ENCODE measurements at regions not wholly inside any gene's neighbourhood (a gene's known extent, or its start where the extent isn't known, plus 50 kb on each side); places are given as distances from the start of the nearest gene placed in this dataset.

DNA sequence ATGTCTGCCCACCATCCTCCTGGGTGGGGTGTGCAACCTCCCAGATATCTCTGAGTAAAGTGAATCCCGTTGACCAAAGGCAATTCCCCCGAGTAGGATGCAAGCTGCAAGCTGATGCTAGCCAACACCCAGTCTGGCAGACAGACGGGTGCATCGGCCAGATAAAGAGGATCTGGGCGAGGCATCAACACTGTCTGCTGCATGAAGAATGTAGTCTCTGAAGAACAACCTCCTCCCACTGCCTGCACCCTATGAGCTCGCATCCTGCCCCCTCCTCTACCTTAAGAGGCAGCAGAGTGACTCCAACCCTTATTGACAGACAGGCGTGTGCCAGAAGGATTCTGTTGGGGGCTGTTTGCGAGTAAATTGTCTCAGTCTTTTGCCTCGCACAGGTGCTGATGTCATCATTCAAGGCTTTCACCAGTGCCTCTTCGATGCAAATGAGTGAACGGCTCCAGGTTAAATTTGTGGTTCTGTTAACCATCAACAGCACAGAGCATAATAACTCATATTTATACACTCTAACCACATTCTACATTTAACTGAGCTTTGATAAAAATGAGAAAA lies 546.9 kb downstream of the BCOR start:
- H3K27ac ChIP-seq, result no peak overlapping the region
- TF ChIP-seq, protein P1, sequence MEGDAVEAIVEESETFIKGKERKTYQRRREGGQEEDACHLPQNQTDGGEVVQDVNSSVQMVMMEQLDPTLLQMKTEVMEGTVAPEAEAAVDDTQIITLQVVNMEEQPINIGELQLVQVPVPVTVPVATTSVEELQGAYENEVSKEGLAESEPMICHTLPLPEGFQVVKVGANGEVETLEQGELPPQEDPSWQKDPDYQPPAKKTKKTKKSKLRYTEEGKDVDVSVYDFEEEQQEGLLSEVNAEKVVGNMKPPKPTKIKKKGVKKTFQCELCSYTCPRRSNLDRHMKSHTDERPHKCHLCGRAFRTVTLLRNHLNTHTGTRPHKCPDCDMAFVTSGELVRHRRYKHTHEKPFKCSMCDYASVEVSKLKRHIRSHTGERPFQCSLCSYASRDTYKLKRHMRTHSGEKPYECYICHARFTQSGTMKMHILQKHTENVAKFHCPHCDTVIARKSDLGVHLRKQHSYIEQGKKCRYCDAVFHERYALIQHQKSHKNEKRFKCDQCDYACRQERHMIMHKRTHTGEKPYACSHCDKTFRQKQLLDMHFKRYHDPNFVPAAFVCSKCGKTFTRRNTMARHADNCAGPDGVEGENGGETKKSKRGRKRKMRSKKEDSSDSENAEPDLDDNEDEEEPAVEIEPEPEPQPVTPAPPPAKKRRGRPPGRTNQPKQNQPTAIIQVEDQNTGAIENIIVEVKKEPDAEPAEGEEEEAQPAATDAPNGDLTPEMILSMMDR (conservative IDR thresholded peaks at IDR 0.05), result no peak

DNA sequence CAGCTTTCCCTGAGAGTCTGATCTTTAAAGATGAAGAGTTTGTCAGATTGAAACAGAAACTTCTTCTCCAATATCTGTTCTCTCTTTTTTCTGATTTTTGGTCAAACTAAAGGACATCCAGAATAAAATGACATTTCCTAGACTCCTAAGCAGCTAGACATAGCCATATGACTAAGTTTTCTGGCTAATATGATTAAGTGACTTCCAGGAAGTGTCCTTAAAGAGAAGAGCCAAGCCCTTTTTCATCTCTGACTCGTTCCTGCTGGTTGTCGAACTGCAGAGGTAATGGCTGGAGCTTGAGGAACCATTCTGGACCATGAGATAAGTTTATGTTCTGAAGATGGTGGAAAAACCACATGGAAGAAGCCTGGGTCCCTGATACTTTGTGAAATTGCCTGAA lies 546.0 kb downstream of the BCOR start:
- no peak overlapping the region for H3K27ac ChIP-seq
- TF ChIP-seq, protein P1 (conservative IDR thresholded peaks at IDR 0.05), result no peak

DNA sequence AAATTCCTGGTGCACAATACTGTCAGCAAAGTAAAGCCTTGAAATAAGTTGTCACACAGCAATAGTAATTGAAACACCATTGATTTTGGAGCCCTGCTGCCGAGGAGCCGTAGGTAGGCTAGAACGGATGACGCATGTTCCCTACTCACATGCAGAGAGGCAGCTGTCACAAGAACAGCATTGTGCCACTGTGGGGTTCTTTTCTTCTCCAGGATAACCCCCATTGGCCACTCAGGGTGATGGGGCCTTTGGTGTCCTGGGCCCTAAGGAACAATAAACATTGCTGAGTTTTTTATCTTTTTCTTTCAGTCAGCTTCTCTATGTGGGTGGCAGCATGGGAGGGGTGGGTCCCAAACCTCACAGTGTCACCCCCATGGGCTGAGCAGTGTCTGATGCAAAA lies 542.3 kb downstream of the BCOR start:
- H3K27ac ChIP-seq, result no peak overlapping the region
- TF ChIP-seq, protein P1 (conservative IDR thresholded peaks at IDR 0.05), result no peak

DNA sequence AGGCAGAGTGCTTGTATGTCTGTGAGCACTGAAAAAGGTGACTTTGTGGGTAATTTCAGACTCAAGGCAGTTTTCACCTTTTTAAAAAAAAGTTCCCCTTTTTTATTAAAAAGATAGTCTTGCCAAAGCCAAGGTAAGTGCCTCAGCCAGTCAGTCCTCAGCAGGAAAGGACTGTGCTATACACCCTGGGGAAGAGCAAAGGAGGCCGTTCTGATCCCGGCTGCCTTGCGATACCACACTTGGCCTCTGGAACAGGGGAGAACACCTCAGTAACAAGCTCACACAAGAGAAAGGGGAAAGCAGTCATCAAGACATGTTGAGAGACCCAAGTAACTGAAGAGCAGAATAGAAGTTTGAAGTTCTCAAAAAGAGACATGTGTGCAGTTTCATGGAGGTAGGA lies 541.7 kb downstream of the BCOR start:
- H3K27ac ChIP-seq, result no peak overlapping the region
- TF ChIP-seq, protein P1 (conservative IDR thresholded peaks at IDR 0.05), result no peak

DNA sequence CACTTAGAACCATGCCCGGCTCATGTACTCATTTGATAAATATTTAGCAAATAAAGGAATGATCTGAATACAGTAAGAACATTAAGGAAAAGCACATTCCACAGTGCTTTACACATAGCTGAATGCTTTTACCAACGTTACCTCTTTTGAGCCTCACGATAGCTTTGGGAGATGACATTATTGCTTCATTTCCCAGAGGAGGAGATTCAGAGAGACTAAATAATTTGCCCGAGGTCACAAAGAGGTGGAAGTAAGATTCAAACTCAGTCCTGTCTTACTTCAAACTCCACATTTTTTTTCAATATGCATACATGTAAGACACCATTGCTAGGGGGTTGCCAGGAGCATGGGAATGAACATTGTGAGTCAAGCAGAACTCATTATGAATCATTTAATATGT lies 538.5 kb downstream of the BCOR start:
- TF ChIP-seq, protein P1 (conservative IDR thresholded peaks at IDR 0.05), result no peak
- no peak overlapping the region for H3K27ac ChIP-seq

DNA sequence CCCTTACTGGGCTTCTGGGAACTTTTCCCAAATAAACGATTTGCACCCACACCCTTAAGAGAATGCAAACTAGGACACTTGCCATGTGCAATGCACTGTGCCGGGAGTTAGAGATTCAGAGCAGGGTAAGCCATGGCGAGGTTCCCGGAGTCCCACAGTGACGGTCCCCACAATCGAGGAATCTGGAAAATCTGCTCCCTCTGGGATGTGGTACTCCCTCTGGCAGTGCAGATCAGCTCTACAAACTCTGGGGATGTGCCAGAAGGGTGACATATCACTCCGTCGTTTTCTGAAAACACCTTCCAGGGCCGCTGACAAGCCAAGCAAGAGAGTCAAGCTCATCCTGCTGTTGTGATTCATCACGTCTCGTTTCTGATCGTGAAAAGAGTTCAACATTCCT lies 537.5 kb downstream of the BCOR start:
- H3K27ac ChIP-seq, result no peak overlapping the region
- TF ChIP-seq, protein P1 (conservative IDR thresholded peaks at IDR 0.05), result no peak

DNA sequence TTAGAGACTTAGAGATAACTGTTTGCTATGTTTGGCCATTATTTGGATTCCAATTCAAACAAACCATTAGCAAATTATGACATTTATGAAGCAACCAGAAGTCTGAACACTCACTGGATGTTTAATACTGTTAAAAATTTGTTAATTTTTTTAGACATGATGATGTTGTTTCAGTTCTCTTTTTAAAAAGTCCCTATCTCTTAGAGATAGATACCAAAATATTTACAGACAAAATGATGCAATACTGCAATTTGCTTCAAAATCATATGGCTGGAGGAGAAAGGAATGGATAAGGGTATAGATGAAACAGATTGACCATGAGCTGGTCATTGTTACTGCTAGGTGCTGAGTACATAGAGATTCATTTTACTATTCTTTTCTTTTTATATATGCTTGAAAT lies 534.6 kb downstream of the BCOR start:
- TF ChIP-seq, protein P1 (conservative IDR thresholded peaks at IDR 0.05), result no peak
- H3K27ac ChIP-seq, result no peak overlapping the region

Measured in VCaP (cell line).